ENCODE measurements at regions not wholly inside any gene's neighbourhood (a gene's known extent, or its start where the extent isn't known, plus 50 kb on each side); places are given as distances from the start of the nearest gene placed in this dataset.

DNA sequence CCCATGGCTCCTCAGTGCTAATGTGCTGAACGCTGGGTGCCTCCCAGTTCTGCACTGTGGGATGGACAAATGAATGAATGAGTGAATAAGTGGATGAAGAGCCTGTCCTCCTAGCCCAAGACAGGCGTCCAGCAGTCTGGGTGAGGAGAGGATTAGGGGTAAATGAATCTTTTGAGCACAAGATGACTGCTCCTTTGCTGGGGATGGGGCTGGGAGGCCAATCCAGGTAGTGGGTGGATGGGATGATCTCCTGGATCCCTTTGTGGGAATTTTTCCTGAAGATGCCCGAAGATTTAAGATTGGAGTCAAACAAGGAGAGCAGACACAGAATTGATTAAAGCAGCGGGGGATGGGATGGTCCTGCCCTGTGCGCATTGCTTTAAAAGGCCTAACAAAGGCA is 65.3 kb upstream of the MLN start:
- TF ChIP-seq CTCF (IDR thresholded peaks at IDR 0.05; ENCODE audit: low read depth, low read length, missing control alignments) = no peak
- in situ Hi-C loops (cut with HindIII; ENCODE audit: low sequenced_read_pairs) = no loop called here
- DNase-seq (ENCODE audit: low read depth) = no peak
- no peak overlapping the region for H3K4me3 ChIP-seq (ENCODE audit: low read depth, low read length)

DNA sequence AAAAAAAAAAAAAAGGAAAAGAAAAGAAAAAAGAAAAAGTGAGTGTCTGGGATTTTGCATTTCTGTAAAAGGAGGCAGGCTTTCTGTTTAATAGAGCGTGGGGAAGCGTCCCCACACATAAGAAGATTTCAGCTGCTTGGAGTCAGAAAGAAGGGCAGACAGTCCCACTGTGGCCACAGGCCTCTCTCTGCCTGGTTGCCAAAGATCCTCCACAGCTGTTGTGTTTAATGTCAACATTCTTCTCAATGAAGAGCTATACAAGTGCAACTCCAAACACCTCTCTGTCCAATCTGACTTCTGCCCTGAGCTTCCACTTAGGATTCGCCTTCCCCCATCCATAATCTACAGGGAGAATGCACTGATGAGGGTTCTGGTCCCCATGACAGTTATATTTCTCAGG is 64.3 kb upstream of the MLN start:
- in situ Hi-C loops (cut with HindIII; ENCODE audit: low sequenced_read_pairs) = no loop called here
- no peak for TF ChIP-seq CTCF (IDR thresholded peaks at IDR 0.05; ENCODE audit: low read depth, low read length, missing control alignments)
- DNase-seq (ENCODE audit: low read depth) = no peak

GRCh38 chr6:33865478-33866077 is 61.8 kb upstream of the MLN start:
- in situ Hi-C loops (cut with HindIII; ENCODE audit: low sequenced_read_pairs) = no loop called here
- no peak for TF ChIP-seq CTCF (IDR thresholded peaks at IDR 0.05; ENCODE audit: low read depth, low read length, missing control alignments)
- H3K4me3 ChIP-seq (ENCODE audit: low read depth, low read length) = no peak overlapping the region
- DNase-seq (ENCODE audit: low read depth) = no peak

More for the DNA sequence above, 64.3 kb upstream of the MLN start:
- no peak overlapping the region for H3K4me3 ChIP-seq (ENCODE audit: low read depth, low read length)

- H3K4me3 ChIP-seq (ENCODE audit: low read depth, low read length) = no peak overlapping the region
- no peak for DNase-seq (ENCODE audit: low read depth)
- in situ Hi-C loops (cut with HindIII; ENCODE audit: low sequenced_read_pairs) = no loop called here
- no peak for TF ChIP-seq CTCF (IDR thresholded peaks at IDR 0.05; ENCODE audit: low read depth, low read length, missing control alignments)
These were observed 60.1 kb upstream of the MLN start for GRCh38 chr6:33863723-33864440.

GRCh38 chr6:33863084-33863483 is 59.3 kb upstream of the MLN start:
- DNase-seq (ENCODE audit: low read depth) = no peak
- TF ChIP-seq CTCF (IDR thresholded peaks at IDR 0.05; ENCODE audit: low read depth, low read length, missing control alignments) = no peak
- in situ Hi-C loops (cut with HindIII; ENCODE audit: low sequenced_read_pairs) = no loop called here
- no peak overlapping the region for H3K4me3 ChIP-seq (ENCODE audit: low read depth, low read length)

DNA sequence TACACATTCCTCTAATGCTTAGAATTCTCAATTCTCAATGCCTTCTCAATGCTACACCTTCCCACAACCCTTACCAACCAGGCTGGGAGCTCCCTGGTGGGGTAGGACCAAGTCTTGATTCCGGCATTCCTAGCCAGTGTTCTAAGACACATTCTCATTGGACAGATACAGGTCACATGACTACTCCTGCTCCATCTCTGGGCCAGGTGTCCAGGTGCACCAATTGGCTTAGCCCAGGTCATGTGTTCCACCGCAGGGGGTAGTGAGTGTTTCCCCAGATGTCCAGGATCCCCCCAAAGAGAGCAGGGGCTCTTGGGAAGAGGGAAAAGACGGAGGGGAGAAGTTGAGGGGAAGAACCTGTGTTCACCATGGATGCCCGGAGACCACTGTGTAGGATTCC is 58.7 kb upstream of the MLN start:
- no peak for TF ChIP-seq CTCF (IDR thresholded peaks at IDR 0.05; ENCODE audit: low read depth, low read length, missing control alignments)
- in situ Hi-C loops (cut with HindIII; ENCODE audit: low sequenced_read_pairs) = no loop called here
- no peak overlapping the region for H3K4me3 ChIP-seq (ENCODE audit: low read depth, low read length)
- DNase-seq (ENCODE audit: low read depth) = no peak

Measured in astrocyte of the cerebellum (primary cell).